MCF 10A (cell line): ENCODE measurements at regions not wholly inside any gene's neighbourhood (a gene's known extent, or its start where the extent isn't known, plus 50 kb on each side); places are given as distances from the start of the nearest gene placed in this dataset.

ENCODE experiments used
- BruUV-seq: library from RNA; stranded (reverse); fragments of 400-500 nt; replicated peaks from 2 replicates; lab custom pipeline; 2021; lab: Mats Ljungman, UMichigan
- CTCF ChIA-PET: fragments of 300-600 bp; sonication (Branson Sonifier 250); formaldehyde crosslinking; extraction: SDS; loops from one replicate; lab custom pipeline; 2021; ENCODE audit warnings: antibody characterized with exemption, inconsistent platforms; lab: Yijun Ruan, JAX
- POLR2A ChIA-PET: fragments of 300-600, 350-650 bp; sonication (Branson Sonifier 250); formaldehyde crosslinking; extraction: SDS; loops from one replicate; lab custom pipeline; 2020; ENCODE audit warnings: antibody characterized with exemption, inconsistent platforms; lab: Yijun Ruan, JAX
- DNase-seq: peaks from one replicate; pipeline ENCODE4 v3.0.0-alpha.2; 2018; ENCODE audit not compliant: unreplicated experiment
- H3K27ac Mint-ChIP-seq: one replicate; pipeline ENCODE4 v1.8.0; 2022; ENCODE audit warnings: mild to moderate bottlenecking, low read depth, mixed read lengths; ENCODE audit not compliant: unreplicated experiment
- H3K27me3 Mint-ChIP-seq: one replicate; pipeline ENCODE4 v1.8.0; 2022; ENCODE audit warnings: mixed read lengths; ENCODE audit not compliant: insufficient read depth, unreplicated experiment
- H3K36me3 Mint-ChIP-seq: one replicate; pipeline ENCODE4 v1.8.0; 2022; ENCODE audit warnings: mild to moderate bottlenecking, moderate library complexity, mixed read lengths; ENCODE audit not compliant: insufficient read depth, unreplicated experiment
- H3K4me1 Mint-ChIP-seq: one replicate; pipeline ENCODE4 v1.8.0; 2022; ENCODE audit warnings: mixed read lengths; ENCODE audit not compliant: insufficient read depth, unreplicated experiment
- H3K4me3 Mint-ChIP-seq: one replicate; pipeline ENCODE4 v1.8.0; 2022; ENCODE audit warnings: mild to moderate bottlenecking, moderate library complexity, mixed read lengths; ENCODE audit not compliant: unreplicated experiment
- H3K9me3 Mint-ChIP-seq: one replicate; pipeline ENCODE4 v1.8.0; 2022; ENCODE audit warnings: mixed read lengths; ENCODE audit not compliant: unreplicated experiment
- intact Hi-C: fragments of 100-400 bp; cut with micrococcal nuclease; formaldehyde crosslinking; loops from 2 replicates; pipeline ENCODE4 v1.14.1; 2022
- TF ChIP-seq, protein P1 (sequence below): fragments of 200-600 bp; IDR thresholded peaks from one replicate; pipeline ENCODE4 v1.8.0; 2022; ENCODE audit warnings: antibody characterized with exemption, mild to moderate bottlenecking; ENCODE audit not compliant: unreplicated experiment

DNA sequence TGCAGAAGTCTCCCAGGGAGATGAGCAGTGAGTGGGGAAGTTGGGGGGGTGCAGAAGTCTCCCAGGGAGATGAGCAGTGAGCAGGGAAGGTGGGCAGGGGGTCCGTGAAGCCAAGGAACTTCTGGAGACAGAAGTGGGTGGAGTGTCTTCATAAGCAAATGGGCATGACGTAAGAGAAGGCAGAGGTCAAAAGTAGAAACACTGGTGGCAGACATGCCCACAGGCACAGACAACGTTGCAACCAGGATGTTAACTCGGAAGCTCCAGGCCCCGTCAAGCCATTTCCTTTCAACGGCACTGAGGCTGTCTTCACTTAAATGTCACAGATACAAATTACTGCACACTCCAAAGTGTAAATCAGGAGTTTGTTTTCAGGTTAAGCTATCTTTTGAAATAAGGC is 186.1 kb downstream of the SHANK2 start:
- Mint-ChIP-seq H3K36me3 (no peaks in the 10 kb centered on the region), H3K9me3 (peaks cover 18% of the 10 kb centered on the region), H3K4me1 (no peaks in the 10 kb centered on the region), H3K27me3 (no peaks in the 10 kb centered on the region), H3K4me3 (no peak overlapping the region), H3K27ac (no peak overlapping the region)
- TF ChIP-seq, protein P1, sequence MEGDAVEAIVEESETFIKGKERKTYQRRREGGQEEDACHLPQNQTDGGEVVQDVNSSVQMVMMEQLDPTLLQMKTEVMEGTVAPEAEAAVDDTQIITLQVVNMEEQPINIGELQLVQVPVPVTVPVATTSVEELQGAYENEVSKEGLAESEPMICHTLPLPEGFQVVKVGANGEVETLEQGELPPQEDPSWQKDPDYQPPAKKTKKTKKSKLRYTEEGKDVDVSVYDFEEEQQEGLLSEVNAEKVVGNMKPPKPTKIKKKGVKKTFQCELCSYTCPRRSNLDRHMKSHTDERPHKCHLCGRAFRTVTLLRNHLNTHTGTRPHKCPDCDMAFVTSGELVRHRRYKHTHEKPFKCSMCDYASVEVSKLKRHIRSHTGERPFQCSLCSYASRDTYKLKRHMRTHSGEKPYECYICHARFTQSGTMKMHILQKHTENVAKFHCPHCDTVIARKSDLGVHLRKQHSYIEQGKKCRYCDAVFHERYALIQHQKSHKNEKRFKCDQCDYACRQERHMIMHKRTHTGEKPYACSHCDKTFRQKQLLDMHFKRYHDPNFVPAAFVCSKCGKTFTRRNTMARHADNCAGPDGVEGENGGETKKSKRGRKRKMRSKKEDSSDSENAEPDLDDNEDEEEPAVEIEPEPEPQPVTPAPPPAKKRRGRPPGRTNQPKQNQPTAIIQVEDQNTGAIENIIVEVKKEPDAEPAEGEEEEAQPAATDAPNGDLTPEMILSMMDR: no peak
- ChIA-PET POLR2A (interaction anchor here (0.6 kb wide), 1 partner anchor 88 kb away, joined by 3 read pairs; no protein-coding TSS in a partner anchor), CTCF (no interaction called here)
- intact Hi-C loops: no loop called here
- DNase-seq: no peak
- BruUV-seq: no TSS peak

DNA sequence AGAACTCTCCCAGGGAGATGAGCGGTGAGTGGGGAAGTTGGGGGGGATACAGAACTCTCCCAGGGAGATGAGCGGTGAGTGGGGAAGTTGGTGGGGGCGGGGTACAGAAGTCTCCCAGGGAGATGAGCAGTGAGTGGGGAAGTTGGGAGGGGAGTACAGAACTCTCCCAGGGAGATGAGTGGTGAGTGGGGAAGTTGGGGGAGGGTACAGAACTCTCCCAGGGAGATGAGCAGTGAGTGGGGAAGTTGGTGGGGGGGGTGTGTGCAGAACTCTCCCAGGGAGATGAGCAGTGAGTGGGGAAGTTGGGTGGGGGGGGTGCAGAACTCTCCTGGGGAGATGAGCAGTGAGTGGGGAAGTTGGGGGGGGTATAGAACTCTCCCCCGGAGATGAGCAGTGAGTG is 186.5 kb downstream of the SHANK2 start:
- intact Hi-C loops: no loop called here
- H3K27me3 Mint-ChIP-seq: no peaks in the 10 kb centered on the region
- ChIA-PET POLR2A (no interaction called here), CTCF (no interaction called here)
- TF ChIP-seq, protein P1: no peak
- BruUV-seq: no TSS peak
- no peak overlapping the region for H3K27ac Mint-ChIP-seq
- no peaks in the 10 kb centered on the region for H3K36me3 Mint-ChIP-seq
- H3K4me1 Mint-ChIP-seq: no peaks in the 10 kb centered on the region
- peaks cover 18% of the 10 kb centered on the region for H3K9me3 Mint-ChIP-seq
- no peak for DNase-seq
- H3K4me3 Mint-ChIP-seq: no peak overlapping the region

DNA sequence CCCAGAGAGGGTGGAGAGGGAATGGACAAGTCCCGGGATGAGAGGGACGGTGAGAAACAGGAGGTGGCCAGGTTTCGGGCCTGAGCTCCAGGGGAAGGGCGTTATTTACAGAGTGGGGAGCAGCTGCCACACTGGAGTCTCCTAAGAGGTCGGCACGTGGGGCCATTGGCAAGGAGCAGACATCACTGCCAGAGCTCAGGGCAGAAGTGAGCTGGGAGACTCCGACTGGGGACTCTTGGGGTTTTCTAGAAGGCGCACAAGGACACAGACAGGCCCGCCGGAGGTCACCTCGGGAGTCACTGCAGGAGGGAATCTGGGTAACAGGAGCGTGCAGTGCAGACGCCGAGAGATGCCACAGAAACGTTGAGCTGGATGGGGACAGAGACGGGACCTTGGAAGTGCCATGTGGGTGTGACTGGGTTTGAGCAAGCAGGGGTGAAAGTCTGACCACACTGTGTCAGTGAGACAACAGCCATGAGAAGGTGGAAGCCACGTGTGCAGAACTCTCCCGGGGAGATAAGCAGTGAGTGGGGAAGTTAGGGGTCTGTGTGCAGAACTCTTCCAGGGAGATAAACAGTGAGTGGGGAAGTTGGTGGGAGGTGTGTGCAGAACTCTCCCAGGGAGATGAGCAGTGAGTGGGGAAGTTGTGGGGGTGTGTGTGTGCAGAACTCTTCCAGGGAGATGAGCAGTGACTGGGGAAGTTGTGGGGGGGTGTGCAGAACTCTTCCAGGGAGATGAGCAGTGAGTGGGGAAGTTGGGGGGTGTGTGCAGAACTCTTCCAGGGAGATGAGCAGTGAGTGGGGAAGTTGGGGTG is 187.5 kb downstream of the SHANK2 start:
- Mint-ChIP-seq H3K4me3 (no peak overlapping the region), H3K9me3 (peaks cover 18% of the 10 kb centered on the region), H3K27me3 (no peaks in the 10 kb centered on the region), H3K27ac (no peak overlapping the region), H3K36me3 (no peaks in the 10 kb centered on the region), H3K4me1 (no peaks in the 10 kb centered on the region)
- DNase-seq: no peak
- CTCF ChIA-PET: no interaction called here
- POLR2A ChIA-PET: no interaction called here
- no TSS peak for BruUV-seq
- intact Hi-C loops: no loop called here
- TF ChIP-seq, protein P1: no peak

DNA sequence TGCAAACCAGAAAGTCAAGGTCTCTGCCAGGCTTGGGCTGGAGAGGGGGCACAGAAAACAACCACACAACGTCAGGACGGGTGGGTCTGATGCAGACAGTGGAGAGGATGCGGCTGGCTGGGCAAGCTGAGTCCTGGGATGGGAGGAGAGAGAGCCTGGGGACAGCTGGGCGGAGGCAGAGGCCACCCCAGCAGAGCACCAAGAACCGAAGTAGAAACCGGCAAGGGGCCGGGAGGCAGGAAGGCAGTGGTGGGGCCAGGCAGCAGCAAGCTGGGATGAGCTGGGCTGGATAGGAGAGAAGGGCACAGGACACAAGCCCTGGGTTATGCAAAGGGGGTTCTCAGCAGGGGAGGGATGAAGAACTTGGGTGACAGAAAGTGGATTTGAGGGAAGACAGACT is 188.2 kb downstream of the SHANK2 start:
- Mint-ChIP-seq H3K36me3 (no peaks in the 10 kb centered on the region), H3K4me1 (no peaks in the 10 kb centered on the region), H3K4me3 (no peak overlapping the region), H3K9me3 (peaks cover 18% of the 10 kb centered on the region), H3K27ac (no peak overlapping the region), H3K27me3 (no peaks in the 10 kb centered on the region)
- no peak for DNase-seq
- ChIA-PET CTCF (interaction anchor here (0.6 kb wide), 1 partner anchor 599 kb away, joined by 5 read pairs; no protein-coding TSS in a partner anchor), POLR2A (interaction anchor here (0.7 kb wide), 1 partner anchor 1324 kb away, joined by 3 read pairs; no protein-coding TSS in a partner anchor)
- TF ChIP-seq, protein P1: no peak
- BruUV-seq: no TSS peak
- intact Hi-C loops: no loop called here
